ENCODE measurements at regions not wholly inside any gene's neighbourhood (a gene's known extent, or its start where the extent isn't known, plus 50 kb on each side); places are given as distances from the start of the nearest gene placed in this dataset.

DNA sequence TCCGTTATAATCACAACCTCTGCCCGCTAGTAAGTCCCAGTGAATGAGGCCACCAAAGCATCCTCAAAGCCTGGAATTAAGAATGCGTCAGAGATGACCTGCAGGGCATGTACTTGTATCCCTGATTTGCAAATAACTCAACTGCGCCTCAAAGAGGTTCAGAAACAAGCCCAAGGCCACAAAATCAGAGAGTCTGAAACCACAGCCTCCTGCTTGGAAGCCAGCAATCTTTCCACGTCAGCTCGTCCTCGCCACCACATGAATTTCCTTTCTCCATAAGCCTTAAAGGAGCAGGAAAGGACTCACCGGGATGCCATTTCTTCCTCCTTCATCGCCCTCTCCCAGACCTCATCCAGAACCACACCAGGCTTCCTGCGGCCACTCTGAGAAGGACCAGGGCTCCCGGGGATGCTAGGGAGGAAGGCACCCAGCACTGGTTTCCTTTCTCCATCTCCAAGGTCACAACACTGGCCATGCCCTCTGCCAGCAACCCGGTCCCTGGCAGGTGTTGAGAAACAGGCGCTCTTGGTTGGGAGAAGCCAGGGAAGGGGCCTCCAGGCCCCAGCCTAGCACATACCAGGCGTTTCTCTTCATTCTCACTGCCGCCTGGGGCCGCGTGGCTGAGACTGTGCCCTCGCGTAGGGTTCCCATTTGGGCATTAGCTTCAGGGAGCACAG is 191.2 kb upstream of the DIO3 start:
- no peak for TF ChIP-seq POLR2A (IDR thresholded peaks at IDR 0.05)
- TF ChIP-seq, protein P1, sequence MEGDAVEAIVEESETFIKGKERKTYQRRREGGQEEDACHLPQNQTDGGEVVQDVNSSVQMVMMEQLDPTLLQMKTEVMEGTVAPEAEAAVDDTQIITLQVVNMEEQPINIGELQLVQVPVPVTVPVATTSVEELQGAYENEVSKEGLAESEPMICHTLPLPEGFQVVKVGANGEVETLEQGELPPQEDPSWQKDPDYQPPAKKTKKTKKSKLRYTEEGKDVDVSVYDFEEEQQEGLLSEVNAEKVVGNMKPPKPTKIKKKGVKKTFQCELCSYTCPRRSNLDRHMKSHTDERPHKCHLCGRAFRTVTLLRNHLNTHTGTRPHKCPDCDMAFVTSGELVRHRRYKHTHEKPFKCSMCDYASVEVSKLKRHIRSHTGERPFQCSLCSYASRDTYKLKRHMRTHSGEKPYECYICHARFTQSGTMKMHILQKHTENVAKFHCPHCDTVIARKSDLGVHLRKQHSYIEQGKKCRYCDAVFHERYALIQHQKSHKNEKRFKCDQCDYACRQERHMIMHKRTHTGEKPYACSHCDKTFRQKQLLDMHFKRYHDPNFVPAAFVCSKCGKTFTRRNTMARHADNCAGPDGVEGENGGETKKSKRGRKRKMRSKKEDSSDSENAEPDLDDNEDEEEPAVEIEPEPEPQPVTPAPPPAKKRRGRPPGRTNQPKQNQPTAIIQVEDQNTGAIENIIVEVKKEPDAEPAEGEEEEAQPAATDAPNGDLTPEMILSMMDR (IDR thresholded peaks at IDR 0.05): no peak
- TF ChIP-seq POLR2AphosphoS5 (IDR thresholded peaks at IDR 0.05): no peak

Measured in suprapubic skin (tissue), 4 donors.